NCI-H2227 (cell line): ENCODE measurements at regions not wholly inside any gene's neighbourhood (a gene's known extent, or its start where the extent isn't known, plus 50 kb on each side); places are given as distances from the start of the nearest gene placed in this dataset.
A peak's percentile ranks its signal among the peaks of the same experiment; 100 is the strongest.
"Not testable (repeated sequence)": the region's sequence is repeated elsewhere in the genome, so short reads cannot be mapped to it uniquely, and the experiment has no call there.

ENCODE experiments used
- DNase-seq: peaks from one replicate; lab custom pipeline; 2025; ENCODE audit not compliant: unreplicated experiment; lab: John Stamatoyannopoulos, UW

GRCh38 chr17:36842231-36842819 is 95.0 kb upstream of the LHX1 start:
- no peak for DNase-seq

DNA sequence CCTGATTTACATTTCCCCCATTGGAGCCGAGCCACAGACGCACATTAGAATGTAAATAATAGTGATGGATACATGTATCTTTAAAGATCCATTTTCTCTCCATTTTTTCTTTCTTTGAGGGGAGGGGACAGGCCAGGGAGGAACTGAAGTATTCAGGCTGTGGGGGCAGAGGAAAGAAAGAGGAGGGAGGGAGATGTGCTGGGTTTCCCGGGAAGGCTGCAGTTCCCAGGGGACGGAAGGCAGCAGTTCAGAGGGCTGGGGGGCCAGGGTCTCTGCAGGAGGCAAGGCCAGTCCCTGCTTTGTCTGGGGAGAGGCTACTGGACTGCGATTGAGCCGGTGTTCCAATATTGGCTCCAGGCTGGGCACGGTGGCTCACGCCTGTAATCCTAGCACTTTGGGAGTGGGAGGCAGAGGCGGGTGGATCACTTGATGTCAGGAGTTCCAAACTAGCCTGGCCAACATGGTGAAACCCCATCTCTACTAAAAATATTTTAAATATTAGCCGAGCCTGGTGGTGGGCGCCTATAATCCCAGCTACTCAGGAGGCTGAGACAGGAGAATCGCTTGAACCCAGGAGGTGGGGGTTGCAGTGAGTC is 94.2 kb upstream of the LHX1 start:
- DNase-seq: no peak

DNA sequence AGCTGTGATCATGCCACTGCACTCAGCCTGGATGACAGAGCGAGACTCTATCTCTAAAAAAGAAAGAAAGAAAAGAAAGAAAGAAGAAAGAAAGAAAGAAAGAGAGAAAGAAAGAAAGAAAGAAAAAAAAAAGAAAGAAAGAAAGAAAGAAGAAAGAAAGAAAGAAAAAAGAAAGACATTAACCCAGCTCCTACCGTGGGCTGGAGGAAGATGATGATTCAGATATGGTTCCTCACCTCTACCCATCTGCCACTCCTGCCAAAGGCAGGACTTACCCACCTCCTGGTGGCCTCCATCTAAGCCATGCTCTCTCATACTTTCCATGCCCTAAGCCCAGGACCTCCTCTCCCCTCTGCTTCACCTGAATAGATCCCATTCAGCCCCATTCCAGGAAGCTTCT is 93.3 kb upstream of the LHX1 start:
- no peak for DNase-seq

GRCh38 chr17:36844601-36845000 is 92.7 kb upstream of the LHX1 start:
- DNase-seq: no peak

DNA sequence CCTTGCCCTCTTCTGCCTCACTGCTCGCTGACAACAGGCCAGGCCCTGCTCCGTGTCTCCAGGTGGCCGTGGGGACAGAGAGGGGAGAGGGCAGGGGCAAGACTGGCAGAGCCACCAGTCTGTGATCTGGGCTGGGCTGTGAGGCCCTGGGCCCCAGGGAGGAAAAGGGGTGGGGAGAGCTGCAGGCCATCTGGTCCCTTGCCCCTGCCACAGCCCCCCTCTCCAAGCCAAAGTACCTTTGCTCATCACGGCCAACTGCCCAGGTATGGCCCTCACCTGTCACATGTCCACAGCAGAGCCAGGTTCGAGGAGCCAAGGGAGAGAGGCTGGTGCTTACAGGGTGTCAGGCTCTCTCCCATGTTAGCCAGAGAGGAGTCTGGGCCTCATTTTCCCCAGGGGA is 91.4 kb upstream of the LHX1 start:
- no peak for DNase-seq

DNA sequence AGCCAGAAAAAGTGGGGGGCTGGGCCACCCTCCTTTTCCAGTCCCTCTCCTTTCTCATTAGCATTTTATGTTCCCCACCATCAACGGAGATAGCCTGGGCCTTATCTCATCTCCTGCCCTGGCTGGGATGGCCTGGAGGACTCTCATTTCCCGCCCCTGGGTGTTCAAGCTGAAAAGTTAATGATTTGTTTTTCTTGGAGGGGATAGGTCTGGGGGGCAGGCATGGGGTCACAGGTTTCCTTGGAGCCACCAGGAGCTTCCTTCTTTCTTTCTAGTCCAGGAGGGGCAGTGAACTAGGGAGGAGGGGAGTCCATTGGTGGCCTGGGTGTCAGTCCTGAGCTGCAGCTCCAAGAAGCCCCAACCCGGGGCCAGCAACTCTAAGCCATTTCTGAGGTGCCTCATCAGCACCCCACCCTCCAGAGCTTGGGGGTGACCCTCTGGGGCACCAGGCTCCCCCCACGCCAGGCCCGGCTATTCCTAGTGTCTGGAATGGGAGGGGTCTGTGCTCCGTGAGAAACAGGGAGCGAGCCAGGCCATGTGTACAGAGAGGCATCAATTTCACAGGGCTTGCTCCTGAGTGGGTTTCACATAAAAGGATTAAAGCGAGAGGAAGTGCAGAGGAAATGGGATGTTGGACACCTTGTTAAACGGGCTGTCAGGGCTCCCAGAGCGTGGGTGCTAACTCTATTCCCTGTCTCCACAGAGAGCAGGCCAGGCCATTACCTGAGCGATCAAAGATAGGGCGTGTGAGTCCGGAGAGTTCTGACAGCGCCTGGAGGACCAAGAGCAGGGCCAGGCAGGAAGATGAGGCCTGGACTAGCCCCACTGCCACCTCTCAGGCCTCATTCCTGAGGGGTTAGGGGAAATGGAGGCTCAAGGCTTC is 90.6 kb upstream of the LHX1 start:
- DNase-seq: no peak

DNA sequence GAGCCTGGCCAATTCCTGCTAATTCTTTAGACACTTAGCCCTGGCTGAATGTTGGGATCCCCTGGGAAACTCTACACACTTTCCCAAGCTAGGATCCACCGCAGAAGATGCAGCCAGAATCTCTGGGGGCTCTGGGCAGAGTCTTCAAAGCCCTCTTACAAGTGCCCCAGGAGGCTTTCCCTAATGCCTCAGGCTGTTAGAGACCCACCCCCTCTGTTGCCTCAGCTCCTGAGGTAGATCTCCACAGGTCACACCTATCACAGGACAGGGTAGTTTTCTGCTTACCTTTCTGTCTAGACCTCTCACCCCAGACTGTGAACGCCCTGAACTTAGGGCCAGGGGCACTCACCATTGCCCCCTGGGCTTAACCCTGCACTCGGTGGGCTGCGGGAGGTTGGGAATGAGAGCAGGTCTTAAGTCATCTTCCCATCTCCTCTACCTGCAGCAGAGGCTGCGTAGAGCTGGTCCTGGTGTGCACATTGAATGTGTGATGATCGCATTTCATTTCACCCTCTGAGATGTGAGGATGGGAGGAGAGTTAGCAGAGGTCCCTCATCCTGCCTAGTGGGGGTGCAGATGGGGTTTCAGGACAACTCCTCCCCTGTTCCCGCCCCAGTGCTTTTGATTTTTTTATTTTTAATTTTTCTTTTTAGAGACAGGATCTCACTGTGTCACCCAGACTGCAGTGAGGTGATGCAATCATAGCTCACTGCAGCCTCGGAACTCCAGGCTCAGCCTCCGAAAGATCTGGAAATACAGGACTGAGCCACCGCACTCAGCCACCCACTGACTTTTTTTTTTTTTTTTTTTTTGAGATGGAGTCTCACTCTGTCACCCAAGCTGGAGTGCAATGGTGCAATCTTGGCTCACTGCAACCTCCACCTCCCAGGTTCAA is 89.0 kb upstream of the LHX1 start:
- no peak for DNase-seq

GRCh38 chr17:36849020-36849419 is 88.3 kb upstream of the LHX1 start:
- DNase-seq: not testable (repeated sequence)

- no peak for DNase-seq
These were observed 87.4 kb upstream of the LHX1 start for GRCh38 chr17:36849871-36850348.

- no peak for DNase-seq
These were observed 86.5 kb upstream of the LHX1 start for GRCh38 chr17:36850790-36851189.

DNA sequence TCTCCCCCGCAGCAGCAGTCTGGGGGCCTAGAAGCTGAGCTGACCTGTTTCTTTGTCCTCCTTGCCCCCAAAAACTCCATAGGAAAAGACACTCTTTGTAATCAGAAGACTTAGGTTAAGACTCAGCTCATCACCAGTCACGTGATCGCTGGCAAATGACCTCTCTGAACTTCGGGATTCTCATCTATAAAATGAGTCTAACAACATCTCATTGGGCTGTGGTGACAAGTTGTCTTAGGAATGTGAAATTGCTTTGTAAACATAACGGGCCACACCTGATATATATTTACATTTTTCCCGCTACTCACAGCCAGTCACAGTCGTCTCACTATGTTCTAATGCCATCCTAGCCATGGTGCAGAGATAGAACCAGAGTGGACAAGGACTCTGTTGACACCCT is 86.0 kb upstream of the LHX1 start:
- no peak for DNase-seq

DNA sequence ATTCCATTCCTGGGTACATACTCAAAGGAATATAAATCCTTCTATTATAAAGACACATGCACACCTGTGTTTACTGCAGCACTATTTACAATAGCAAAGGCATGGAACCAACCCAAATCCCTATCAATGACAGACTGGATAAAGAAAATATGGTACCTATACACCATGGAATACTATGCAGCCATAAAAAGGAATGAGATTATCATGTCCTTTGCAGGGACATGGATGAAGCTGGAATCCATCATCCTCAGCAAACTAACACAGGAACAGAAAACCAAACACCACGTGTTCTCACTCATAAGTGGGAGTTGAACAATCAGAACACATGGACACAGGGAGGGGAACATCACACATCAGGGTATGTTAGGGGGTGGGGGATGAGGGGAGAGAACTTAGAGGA is 84.8 kb upstream of the LHX1 start:
- DNase-seq: not testable (repeated sequence)

GRCh38 chr17:36854982-36855381 is 82.3 kb upstream of the LHX1 start:
- DNase-seq: no peak

DNA sequence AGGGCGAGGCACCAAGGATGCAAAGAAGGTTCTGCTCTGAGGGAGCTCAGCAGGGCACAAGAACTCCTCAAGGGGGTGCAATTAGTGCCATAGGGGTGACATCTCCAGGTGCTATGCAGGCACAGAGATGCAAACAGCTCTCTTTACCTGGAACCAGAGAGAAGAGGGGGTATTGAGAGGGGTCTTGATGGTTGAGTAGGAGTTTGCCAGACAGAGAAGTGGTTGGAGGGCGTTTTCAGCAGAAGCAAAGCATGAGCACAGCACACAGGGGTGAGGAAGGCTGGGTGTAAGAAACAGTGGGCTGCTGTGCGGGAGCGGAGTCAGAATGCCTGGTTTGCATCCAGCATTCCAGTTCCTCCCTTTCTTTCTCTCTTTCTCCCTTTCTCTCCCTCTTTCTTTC is 81.8 kb upstream of the LHX1 start:
- no peak for DNase-seq

DNA sequence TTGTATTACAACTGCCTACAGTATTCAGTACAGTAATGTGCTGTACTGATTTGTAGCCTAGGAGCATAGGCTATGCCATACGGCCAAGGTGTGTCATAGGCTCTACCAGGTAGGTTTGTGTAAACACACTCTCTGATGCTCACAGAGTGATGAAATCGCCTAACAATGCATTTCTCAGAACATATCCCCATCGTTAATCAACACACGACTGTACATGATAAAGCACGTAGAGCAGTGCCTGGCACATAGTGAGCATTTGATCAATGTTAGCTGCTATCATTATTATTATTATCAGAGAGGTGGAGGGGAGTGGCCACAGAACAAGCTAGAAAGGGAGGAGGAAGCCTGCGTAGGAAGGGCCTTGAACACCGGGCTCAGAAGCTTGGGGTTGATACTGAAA is 81.1 kb upstream of the LHX1 start:
- no peak for DNase-seq

GRCh38 chr17:36856903-36857381 is 80.3 kb upstream of the LHX1 start:
- DNase-seq: peak; percentile 76

GRCh38 chr17:36857698-36858097 is 79.6 kb upstream of the LHX1 start:
- DNase-seq: no peak

DNA sequence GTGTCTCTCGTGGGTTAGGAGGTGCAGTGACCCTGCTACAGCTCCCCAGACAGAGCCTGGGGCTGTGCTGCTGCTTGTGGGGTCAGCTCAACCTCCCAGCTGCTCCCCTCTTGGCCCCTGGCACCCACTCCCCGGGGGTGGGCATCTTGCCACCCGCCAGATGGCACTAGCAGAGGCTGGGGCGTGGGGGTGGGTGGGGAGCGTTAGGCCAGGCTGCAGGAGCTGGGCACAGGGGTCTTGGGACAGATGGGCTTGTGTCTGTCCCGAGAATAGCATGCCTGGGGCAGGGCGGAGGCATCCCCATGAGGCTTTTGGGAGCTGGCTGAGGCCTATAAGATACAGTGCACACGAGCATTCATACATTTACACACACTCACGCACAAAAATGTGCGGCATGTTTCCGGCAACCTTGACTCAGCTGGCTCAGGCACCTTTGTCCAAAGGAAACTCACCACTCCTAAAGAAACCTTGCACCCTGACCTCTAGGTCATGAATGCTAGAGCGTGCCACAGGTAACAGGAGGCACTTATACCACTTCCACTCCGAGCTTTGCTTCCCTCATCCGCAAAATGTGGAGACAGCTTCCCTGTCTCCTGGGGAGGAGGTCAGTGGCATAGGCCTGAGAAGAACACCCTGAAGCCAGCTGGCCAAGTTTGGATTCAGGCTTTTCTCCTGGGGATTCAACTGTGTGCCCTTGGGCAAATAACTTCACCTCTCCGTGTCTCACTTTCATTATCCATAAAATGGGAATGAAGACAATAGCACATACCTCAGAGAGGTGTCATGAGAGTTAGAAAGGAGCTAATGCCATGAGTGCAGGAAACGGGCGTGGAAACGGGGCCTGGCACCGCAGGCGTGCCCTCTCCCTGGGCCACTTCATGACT is 78.9 kb upstream of the LHX1 start:
- no peak for DNase-seq

GRCh38 chr17:36859003-36859300 is 78.3 kb upstream of the LHX1 start:
- DNase-seq: no peak

DNA sequence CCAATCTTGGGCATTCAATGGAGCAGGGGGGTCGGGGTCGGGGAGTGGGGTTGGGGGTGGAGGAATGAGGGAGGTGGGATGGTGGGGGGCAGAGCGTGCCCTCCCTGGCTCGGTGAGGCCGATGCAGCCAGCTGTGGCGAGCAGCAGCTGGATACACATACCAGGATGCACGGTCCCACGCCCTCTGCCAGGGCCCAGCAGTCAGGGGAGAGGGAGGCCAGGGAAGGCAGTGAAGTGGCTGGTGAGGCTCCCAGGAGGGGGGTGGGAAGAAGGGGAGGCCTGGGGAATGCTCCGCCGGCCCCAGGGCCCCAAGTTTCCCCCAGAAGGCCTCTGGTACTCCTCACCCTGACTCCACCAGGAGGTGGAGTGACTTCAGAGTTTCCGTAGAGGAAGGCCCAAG is 77.6 kb upstream of the LHX1 start:
- no peak for DNase-seq
